ENCODE measurements at regions not wholly inside any gene's neighbourhood (a gene's known extent, or its start where the extent isn't known, plus 50 kb on each side); places are given as distances from the start of the nearest gene placed in this dataset.

DNA sequence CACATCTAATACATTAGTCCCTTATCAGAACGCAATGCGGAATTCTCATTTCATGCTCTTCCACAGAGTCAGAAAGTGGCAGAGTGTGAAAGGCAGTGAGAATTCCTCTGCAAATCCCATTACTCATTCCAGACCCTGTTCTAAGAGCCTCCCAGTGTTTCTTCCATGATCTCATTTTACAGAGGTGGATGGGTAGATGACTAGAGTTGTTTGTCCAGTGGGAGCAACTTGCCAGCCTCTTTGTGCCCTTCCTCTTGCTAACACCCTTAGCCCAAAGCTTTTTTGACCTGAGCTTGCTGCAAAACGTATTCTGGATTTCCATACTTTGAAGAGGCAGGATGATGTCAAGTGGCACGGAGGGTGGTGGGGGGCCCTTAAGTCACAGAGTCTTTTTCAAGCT lies 467.7 kb upstream of the RGPD4 start:
- no peak overlapping the region for H3K4me3 Mint-ChIP-seq
- H3K27ac Mint-ChIP-seq, result peak overlapping the region; percentile 69 to 82 (median 76)
- peaks cover 34% of the 10 kb centered on the region for H3K4me1 Mint-ChIP-seq
- TF ChIP-seq, protein P1, sequence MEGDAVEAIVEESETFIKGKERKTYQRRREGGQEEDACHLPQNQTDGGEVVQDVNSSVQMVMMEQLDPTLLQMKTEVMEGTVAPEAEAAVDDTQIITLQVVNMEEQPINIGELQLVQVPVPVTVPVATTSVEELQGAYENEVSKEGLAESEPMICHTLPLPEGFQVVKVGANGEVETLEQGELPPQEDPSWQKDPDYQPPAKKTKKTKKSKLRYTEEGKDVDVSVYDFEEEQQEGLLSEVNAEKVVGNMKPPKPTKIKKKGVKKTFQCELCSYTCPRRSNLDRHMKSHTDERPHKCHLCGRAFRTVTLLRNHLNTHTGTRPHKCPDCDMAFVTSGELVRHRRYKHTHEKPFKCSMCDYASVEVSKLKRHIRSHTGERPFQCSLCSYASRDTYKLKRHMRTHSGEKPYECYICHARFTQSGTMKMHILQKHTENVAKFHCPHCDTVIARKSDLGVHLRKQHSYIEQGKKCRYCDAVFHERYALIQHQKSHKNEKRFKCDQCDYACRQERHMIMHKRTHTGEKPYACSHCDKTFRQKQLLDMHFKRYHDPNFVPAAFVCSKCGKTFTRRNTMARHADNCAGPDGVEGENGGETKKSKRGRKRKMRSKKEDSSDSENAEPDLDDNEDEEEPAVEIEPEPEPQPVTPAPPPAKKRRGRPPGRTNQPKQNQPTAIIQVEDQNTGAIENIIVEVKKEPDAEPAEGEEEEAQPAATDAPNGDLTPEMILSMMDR (IDR thresholded peaks at IDR 0.05; ENCODE audit: unreplicated experiment in 3 of 3), result no peak
- no peaks in the 10 kb centered on the region for H3K9me3 Mint-ChIP-seq
- H3K36me3 Mint-ChIP-seq (ENCODE audit: low read depth), result no peaks in the 10 kb centered on the region
- peaks cover 3% of the 10 kb centered on the region for H3K27me3 Mint-ChIP-seq (ENCODE audit: low read depth)

DNA sequence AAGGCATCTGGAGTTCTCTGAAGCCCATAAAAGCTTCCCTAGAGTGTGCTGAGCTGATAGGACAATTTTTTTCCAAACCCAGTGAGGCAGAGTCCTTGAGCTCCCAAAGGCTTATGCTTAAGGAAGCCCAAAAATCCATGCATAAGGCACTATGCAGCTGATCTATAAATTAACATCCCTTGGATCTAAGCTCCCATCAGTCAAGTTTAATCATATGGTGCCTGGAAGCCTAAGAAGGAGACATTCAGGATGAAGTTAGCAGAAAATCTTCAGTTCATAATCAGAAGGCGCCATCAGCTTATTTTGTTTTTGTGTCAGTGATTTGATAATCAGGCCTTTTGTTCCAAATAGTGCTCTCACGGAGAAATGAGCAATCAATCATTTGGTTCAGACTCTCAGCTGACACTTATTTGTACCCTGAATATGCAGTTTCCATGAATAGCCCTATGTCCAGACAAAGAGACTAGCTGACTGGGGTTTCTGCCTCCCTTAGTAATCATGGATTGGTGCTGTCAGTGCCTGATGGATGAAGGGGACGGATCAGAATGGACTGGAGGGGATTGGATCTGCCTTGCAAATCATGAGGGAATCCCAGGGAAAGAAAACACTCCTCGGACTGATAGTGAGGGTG lies 464.8 kb upstream of the RGPD4 start:
- peaks cover 3% of the 10 kb centered on the region for H3K27me3 Mint-ChIP-seq (ENCODE audit: low read depth)
- no peaks in the 10 kb centered on the region for H3K36me3 Mint-ChIP-seq (ENCODE audit: low read depth)
- H3K4me1 Mint-ChIP-seq, result peaks cover 34% of the 10 kb centered on the region
- H3K27ac Mint-ChIP-seq, result peak overlapping the region in 2 of 3 experiments; percentile 11 to 22
- TF ChIP-seq, protein P1 (IDR thresholded peaks at IDR 0.05; ENCODE audit: unreplicated experiment in 3 of 3), result no peak
- H3K9me3 Mint-ChIP-seq, result no peaks in the 10 kb centered on the region
- no peak overlapping the region for H3K4me3 Mint-ChIP-seq

DNA sequence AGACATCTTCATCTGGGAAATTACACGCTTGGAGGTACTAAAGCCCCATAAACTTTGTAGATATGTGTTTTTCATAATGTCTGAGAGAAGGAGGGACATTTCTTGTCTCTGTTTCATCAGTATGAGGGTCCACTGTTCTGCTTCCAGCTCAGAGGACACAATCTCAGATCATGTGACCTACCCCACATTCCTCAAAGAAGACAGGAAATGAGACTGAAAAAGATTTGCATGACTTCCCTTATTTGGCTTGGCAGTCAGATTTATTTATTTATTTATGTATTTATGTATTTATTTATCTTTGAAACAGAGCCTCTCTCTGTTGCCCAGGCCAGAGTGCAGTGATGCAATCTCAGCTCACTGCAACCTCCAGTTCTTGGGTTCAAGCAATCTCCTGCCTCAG lies 463.7 kb upstream of the RGPD4 start:
- Mint-ChIP-seq H3K27ac (peak overlapping the region in 2 of 3 experiments; percentile 22 to 25), H3K27me3 (ENCODE audit: low read depth) (peaks cover 3% of the 10 kb centered on the region), H3K36me3 (ENCODE audit: low read depth) (no peaks in the 10 kb centered on the region), H3K9me3 (peaks cover 3% of the 10 kb centered on the region), H3K4me1 (peaks cover 33% of the 10 kb centered on the region), H3K4me3 (no peak overlapping the region)
- TF ChIP-seq, protein P1 (IDR thresholded peaks at IDR 0.05; ENCODE audit: unreplicated experiment in 3 of 3), result no peak

DNA sequence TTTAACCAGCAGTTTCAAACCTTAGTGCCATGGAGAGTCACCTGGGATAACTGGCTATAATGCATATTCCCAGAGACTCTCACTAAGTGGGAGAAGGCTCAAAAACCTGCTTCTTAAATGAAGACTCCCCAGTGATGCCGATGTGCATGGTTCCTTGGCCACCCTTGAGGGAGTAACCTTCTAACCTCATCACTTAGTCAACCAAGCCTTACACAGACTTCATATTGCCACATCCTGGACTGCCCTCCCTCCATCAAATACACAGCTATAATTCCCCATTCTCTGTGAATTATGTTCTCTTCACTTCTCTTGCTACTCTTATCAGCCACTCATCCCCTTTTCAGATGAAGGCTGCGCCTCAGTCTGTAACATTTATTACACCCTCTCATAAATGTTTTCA lies 462.9 kb upstream of the RGPD4 start:
- Mint-ChIP-seq H3K27me3 (ENCODE audit: low read depth) (peaks cover 3% of the 10 kb centered on the region), H3K4me1 (peaks cover 28% of the 10 kb centered on the region), H3K4me3 (no peak overlapping the region), H3K36me3 (ENCODE audit: low read depth) (no peaks in the 10 kb centered on the region), H3K9me3 (peaks cover 3% of the 10 kb centered on the region), H3K27ac (peak overlapping the region in 1 of 3 experiments; percentile 26)
- TF ChIP-seq, protein P1 (IDR thresholded peaks at IDR 0.05; ENCODE audit: unreplicated experiment in 3 of 3), result no peak

DNA sequence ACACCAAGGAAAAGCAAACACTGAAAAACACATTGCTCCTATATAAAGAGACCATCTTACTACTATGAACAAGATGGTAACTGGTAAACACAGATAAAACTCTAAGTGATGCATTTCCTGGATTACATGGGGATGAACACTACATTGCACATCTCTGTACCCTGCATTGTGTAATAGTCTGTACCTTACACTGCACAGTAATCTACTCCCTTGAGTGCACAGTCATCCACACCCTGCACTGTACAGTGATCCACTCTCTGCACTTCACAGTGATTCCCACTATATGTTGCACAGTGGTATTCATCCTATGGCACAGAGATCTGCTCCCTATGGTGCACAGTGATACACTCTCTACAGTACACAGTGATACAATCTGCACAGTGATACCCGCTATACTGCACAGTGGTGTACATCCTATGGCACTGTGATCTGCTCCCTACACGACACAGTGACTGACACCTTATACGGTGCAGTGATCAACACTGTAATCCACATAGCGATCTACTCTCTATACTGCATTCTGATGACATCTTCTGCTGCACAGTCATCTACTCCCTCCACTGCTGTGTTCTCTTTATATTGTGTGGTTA lies 462.2 kb upstream of the RGPD4 start:
- Mint-ChIP-seq H3K9me3 (peaks cover 8% of the 10 kb centered on the region), H3K36me3 (ENCODE audit: low read depth) (no peaks in the 10 kb centered on the region), H3K27ac (no peak overlapping the region), H3K4me3 (no peak overlapping the region), H3K4me1 (peaks cover 28% of the 10 kb centered on the region), H3K27me3 (ENCODE audit: low read depth) (peaks cover 3% of the 10 kb centered on the region)
- TF ChIP-seq, protein P1 (IDR thresholded peaks at IDR 0.05; ENCODE audit: unreplicated experiment in 3 of 3), result no peak

DNA sequence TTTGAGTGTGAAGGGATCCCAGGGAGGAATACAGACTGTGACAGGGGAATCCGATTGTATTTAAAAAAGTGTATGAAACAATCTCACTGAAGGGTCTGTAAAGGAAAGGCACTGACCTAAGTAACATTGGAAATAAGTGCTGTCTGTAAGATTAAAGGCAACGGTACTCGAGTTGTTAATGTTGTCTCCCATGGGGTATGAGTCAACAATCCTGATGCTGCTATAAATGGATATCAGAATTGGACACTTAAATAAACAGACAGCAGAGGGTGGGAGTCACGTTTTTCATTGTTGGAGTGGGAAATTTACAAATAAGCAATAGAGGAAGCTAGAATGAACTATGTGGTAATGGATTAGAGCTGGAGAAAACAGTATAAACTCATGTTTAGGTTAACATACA lies 452.4 kb upstream of the RGPD4 start:
- Mint-ChIP-seq H3K4me3 (no peak overlapping the region), H3K27me3 (ENCODE audit: low read depth) (no peaks in the 10 kb centered on the region), H3K36me3 (ENCODE audit: low read depth) (no peaks in the 10 kb centered on the region), H3K4me1 (peaks cover 16% of the 10 kb centered on the region), H3K9me3 (peaks cover 23% of the 10 kb centered on the region), H3K27ac (no peak overlapping the region)
- TF ChIP-seq, protein P1 (IDR thresholded peaks at IDR 0.05; ENCODE audit: unreplicated experiment in 3 of 3), result no peak

All from nephron (organoid).